HepG2 (cell line): ENCODE measurements at regions not wholly inside any gene's neighbourhood (a gene's known extent, or its start where the extent isn't known, plus 50 kb on each side); places are given as distances from the start of the nearest gene placed in this dataset.

Source experiments
- ATAC-seq: fragments of 200-7000 bp; cut with Tn5 transposase; 3 replicates; pipeline ENCODE4 v1.9.1; 2020; ENCODE audit warnings: mild to moderate bottlenecking, moderate library complexity
- BruUV-seq: library from RNA; stranded (reverse); fragments of 400-500 nt; replicated peaks from 2 replicates; lab custom pipeline; 2021; lab: Mats Ljungman, UMichigan
- CTCF ChIA-PET: fragments of 300-600 bp; formaldehyde crosslinking; extraction: SDS; loops from one replicate; lab custom pipeline; 2021; ENCODE audit warnings: low total read pairs, inconsistent platforms, low intra/inter-chr PET ratio; lab: Yijun Ruan, JAX
- POLR2A ChIA-PET: fragments of 350-600 bp; sonication (Branson Sonifier 250); formaldehyde crosslinking; loops from one replicate; lab custom pipeline; 2020; ENCODE audit warnings: antibody characterized with exemption, inconsistent platforms; lab: Yijun Ruan, JAX
- DNase-seq: peaks from one replicate; pipeline ENCODE4 v3.0.0-alpha.2; 2015; ENCODE audit warnings: low spot score
- FAIRE-seq: peaks from 3 replicates; lab custom pipeline; 2011; peaks lifted over from hg19 to GRCh38; lab: Jason Lieb, UNC
- H2AFZ ChIP-seq: one replicate; pipeline ENCODE4 v1.6.1; 2011; ENCODE audit warnings: low read length, inconsistent platforms
- H3K27ac ChIP-seq: fragments of 300-600 bp; 3 replicates; pipeline ENCODE4 v1.8.0; 2011; ENCODE audit warnings: mixed run types, mild to moderate bottlenecking, mixed read lengths, low read length, inconsistent platforms; ENCODE audit not compliant: insufficient read depth; ENCODE audit errors: extremely low read length
- H3K27me3 ChIP-seq, 2 experiments: fragments of 200-600 bp in 1 of 2; 2 replicates in 1 of 2; 3 replicates in 1 of 2; pipeline versions ENCODE4 v1.6.0 to v1.8.0; 2011; ENCODE audit warnings: low read length in 2 of 2, mild to moderate bottlenecking in 2 of 2, moderate library complexity in 2 of 2, inconsistent platforms in 1 of 2; ENCODE audit not compliant: insufficient read depth in 2 of 2, control insufficient read depth in 1 of 2
- H3K36me3 ChIP-seq, 2 experiments: fragments of 200-600 bp in 1 of 2; replicated peaks in 1 of 2; 2 replicates in 1 of 2; 3 replicates in 1 of 2; pipeline versions ENCODE4 v1.5.1 to v1.8.0; 2011; ENCODE audit warnings: low read length in 2 of 2, inconsistent platforms in 1 of 2; ENCODE audit not compliant: insufficient read depth in 2 of 2, control insufficient read depth in 1 of 2
- H3K4me1 ChIP-seq: 2 replicates; pipeline ENCODE4 v1.5.1; 2012; ENCODE audit warnings: low read length, inconsistent platforms; ENCODE audit not compliant: insufficient read depth
- H3K4me2 ChIP-seq: 2 replicates; pipeline ENCODE4 v1.6.0; 2011; ENCODE audit warnings: low read depth, low read length, inconsistent platforms
- H3K4me3 ChIP-seq, 3 experiments: fragments of 200-600 bp in 1 of 3; sonication (generic), shearing (Covaris generic) in 1 of 3; replicated peaks in 1 of 3; 2 replicates each; pipeline ENCODE4 v1.5.1; 2011 to 2016; ENCODE audit warnings: low read length in 3 of 3, inconsistent platforms in 2 of 3, low read depth in 2 of 3, mild to moderate bottlenecking in 2 of 3, control low read depth in 1 of 3, mixed read lengths in 1 of 3; ENCODE audit not compliant: insufficient read depth in 1 of 3
- H3K79me2 ChIP-seq: one replicate; pipeline ENCODE4 v1.6.1; 2011; ENCODE audit warnings: low read length, inconsistent platforms; ENCODE audit not compliant: insufficient read depth
- H3K9ac ChIP-seq: 2 replicates; pipeline ENCODE4 v1.6.0; 2011; ENCODE audit warnings: mild to moderate bottlenecking, low read depth, low read length, inconsistent platforms; ENCODE audit not compliant: insufficient read depth
- H3K9me3 ChIP-seq: 2 replicates; pipeline ENCODE4 v1.5.1; 2012; ENCODE audit warnings: mild to moderate bottlenecking, low read length
- H4K20me1 ChIP-seq: 2 replicates; pipeline ENCODE4 v1.6.0; 2011; ENCODE audit warnings: inconsistent platforms, mild to moderate bottlenecking, low read length, moderate library complexity; ENCODE audit not compliant: insufficient read depth
- FOXJ3 ChIP-seq: sonication (generic); formaldehyde crosslinking; IDR thresholded peaks from 2 replicates; pipeline ENCODE4 v1.4.0; 2020; ENCODE audit warnings: missing genetic modification reagents, mild to moderate bottlenecking, borderline replicate concordance
- GATAD1 ChIP-seq: IDR thresholded peaks from 2 replicates; pipeline ENCODE4 v1.6.1; 2016; ENCODE audit warnings: missing genetic modification reagents, missing compliant biosample characterization
- IRF2 ChIP-seq: IDR thresholded peaks from 2 replicates; pipeline ENCODE4 v1.6.1; 2018; ENCODE audit warnings: missing genetic modification reagents, missing compliant biosample characterization
- SP4 ChIP-seq: sonication (generic); formaldehyde crosslinking; IDR thresholded peaks from 2 replicates; pipeline ENCODE4 v1.8.1; 2023; ENCODE audit warnings: mild to moderate bottlenecking, missing genetic modification reagents
- ZNF280D ChIP-seq: sonication (generic); formaldehyde crosslinking; IDR thresholded peaks from 2 replicates; pipeline ENCODE4 v1.5.1; 2020; ENCODE audit warnings: mild to moderate bottlenecking, missing genetic modification reagents
- ZNF570 ChIP-seq: sonication (generic); formaldehyde crosslinking; IDR thresholded peaks from 2 replicates; pipeline ENCODE4 v1.4.0; 2020; ENCODE audit warnings: mild to moderate bottlenecking, missing genetic modification reagents, borderline replicate concordance
- ZSCAN30 ChIP-seq: sonication (generic); formaldehyde crosslinking; IDR thresholded peaks from 2 replicates; pipeline ENCODE4 v1.5.0; 2020; ENCODE audit warnings: mild to moderate bottlenecking, missing genetic modification reagents
- WGBS: methylation state at CpG from one replicate; pipeline ENCODE4 v1.1.6; 2017; ENCODE audit warnings: low lambda C conversion rate; 5-methylcytosine and 5-hydroxymethylcytosine counted together
- in situ Hi-C: cut with HindIII; loops from 2 replicates; pipeline ENCODE4 v1.10.0; 2017; ENCODE audit warnings: low pct_unique_long_range_greater_than_20kb; ENCODE audit not compliant: extremely low pct_ligation_motif_present
- intact Hi-C: fragments of 100-400 bp; cut with micrococcal nuclease; formaldehyde crosslinking; loops from one replicate; pipeline ENCODE4 v1.10.0; 2022; ENCODE audit not compliant: unreplicated experiment
- TF ChIP-seq, protein P1 (sequence below): sonication (generic); formaldehyde crosslinking; IDR thresholded peaks from 2 replicates; pipeline ENCODE4 v1.8.1; 2023; ENCODE audit warnings: missing genetic modification reagents, mild to moderate bottlenecking, borderline replicate concordance
- TF ChIP-seq, protein P2 (sequence below): sonication (generic); formaldehyde crosslinking; IDR thresholded peaks from 2 replicates; pipeline ENCODE4 v1.9.0; 2021; ENCODE audit warnings: mild to moderate bottlenecking, missing genetic modification reagents

DNA sequence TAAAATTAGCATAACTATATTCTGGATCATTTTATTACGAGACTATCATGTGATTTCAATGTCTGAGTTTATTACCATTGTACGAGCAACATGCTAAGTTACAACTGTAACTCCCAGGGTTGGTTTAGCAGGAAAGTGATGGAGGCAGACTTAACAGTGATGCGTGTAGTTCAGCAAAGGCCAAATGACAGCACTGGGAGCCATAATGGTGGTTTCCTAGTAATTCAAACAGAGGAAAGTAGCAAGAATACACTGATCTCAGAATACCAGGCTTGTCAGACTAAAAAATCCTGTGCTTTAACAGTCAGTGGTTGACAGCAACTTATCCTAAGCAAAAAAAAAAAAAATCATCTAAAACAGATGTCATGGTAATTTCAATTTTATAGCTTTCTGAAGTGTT, 229.6 kb downstream of the KLF12 start:
- H3K27ac ChIP-seq: no peak overlapping the region
- H3K4me1 ChIP-seq: no peaks in the 10 kb centered on the region
- H3K9me3 ChIP-seq: no peaks in the 10 kb centered on the region
- BruUV-seq: no TSS peak
- no peak overlapping the region for H3K9ac ChIP-seq
- TF ChIP-seq, protein P1, sequence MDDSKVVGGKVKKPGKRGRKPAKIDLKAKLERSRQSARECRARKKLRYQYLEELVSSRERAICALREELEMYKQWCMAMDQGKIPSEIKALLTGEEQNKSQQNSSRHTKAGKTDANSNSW: no peak
- TF ChIP-seq, protein P2, sequence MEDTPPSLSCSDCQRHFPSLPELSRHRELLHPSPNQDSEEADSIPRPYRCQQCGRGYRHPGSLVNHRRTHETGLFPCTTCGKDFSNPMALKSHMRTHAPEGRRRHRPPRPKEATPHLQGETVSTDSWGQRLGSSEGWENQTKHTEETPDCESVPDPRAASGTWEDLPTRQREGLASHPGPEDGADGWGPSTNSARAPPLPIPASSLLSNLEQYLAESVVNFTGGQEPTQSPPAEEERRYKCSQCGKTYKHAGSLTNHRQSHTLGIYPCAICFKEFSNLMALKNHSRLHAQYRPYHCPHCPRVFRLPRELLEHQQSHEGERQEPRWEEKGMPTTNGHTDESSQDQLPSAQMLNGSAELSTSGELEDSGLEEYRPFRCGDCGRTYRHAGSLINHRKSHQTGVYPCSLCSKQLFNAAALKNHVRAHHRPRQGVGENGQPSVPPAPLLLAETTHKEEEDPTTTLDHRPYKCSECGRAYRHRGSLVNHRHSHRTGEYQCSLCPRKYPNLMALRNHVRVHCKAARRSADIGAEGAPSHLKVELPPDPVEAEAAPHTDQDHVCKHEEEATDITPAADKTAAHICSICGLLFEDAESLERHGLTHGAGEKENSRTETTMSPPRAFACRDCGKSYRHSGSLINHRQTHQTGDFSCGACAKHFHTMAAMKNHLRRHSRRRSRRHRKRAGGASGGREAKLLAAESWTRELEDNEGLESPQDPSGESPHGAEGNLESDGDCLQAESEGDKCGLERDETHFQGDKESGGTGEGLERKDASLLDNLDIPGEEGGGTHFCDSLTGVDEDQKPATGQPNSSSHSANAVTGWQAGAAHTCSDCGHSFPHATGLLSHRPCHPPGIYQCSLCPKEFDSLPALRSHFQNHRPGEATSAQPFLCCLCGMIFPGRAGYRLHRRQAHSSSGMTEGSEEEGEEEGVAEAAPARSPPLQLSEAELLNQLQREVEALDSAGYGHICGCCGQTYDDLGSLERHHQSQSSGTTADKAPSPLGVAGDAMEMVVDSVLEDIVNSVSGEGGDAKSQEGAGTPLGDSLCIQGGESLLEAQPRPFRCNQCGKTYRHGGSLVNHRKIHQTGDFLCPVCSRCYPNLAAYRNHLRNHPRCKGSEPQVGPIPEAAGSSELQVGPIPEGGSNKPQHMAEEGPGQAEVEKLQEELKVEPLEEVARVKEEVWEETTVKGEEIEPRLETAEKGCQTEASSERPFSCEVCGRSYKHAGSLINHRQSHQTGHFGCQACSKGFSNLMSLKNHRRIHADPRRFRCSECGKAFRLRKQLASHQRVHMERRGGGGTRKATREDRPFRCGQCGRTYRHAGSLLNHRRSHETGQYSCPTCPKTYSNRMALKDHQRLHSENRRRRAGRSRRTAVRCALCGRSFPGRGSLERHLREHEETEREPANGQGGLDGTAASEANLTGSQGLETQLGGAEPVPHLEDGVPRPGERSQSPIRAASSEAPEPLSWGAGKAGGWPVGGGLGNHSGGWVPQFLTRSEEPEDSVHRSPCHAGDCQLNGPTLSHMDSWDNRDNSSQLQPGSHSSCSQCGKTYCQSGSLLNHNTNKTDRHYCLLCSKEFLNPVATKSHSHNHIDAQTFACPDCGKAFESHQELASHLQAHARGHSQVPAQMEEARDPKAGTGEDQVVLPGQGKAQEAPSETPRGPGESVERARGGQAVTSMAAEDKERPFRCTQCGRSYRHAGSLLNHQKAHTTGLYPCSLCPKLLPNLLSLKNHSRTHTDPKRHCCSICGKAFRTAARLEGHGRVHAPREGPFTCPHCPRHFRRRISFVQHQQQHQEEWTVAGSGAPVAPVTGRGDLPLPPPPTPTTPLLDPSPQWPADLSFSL (CRISPR knock-in tag): no peak
- no peak for TF ChIP-seq ZNF570 (CRISPR knock-in tag)
- no peak for TF ChIP-seq ZSCAN30 (CRISPR knock-in tag)
- TF ChIP-seq FOXJ3 (CRISPR knock-in tag): no peak
- no peak for TF ChIP-seq SP4 (CRISPR knock-in tag)
- no peak for TF ChIP-seq ZNF280D
- TF ChIP-seq IRF2 (CRISPR knock-in tag): no peak
- TF ChIP-seq GATAD1 (CRISPR knock-in tag): no peak
- POLR2A ChIA-PET: no interaction called here
- H3K27me3 ChIP-seq: no peaks in the 10 kb centered on the region
- H3K79me2 ChIP-seq: no peaks in the 10 kb centered on the region
- H3K4me3 ChIP-seq: no peak overlapping the region
- FAIRE-seq (no peak), DNase-seq (no peak), ATAC-seq (no peak)
- H4K20me1 ChIP-seq: no peaks in the 10 kb centered on the region
- WGBS: 32% methylated on average over 3 of the region's 3 CpGs
- CTCF ChIA-PET: no interaction called here
- no peaks in the 10 kb centered on the region for H3K36me3 ChIP-seq
- in situ Hi-C loops (no loop called here), intact Hi-C loops (no loop called here)
- H3K4me2 ChIP-seq: no peak overlapping the region
- H2AFZ ChIP-seq: no peak overlapping the region
